ENCODE measurements at regions not wholly inside any gene's neighbourhood (a gene's known extent, or its start where the extent isn't known, plus 50 kb on each side); places are given as distances from the start of the nearest gene placed in this dataset.
A peak's percentile ranks its signal among the peaks of the same experiment; 100 is the strongest.
"Not testable (repeated sequence)": the region's sequence is repeated elsewhere in the genome, so short reads cannot be mapped to it uniquely, and the experiment has no call there.

- no peak for DNase-seq
Observed at GRCh38 chr2:59756150-59756549, 797.3 kb downstream of the BCL11A start.

GRCh38 chr2:59754011-59754735, 799.3 kb downstream of the BCL11A start:
- no peak for DNase-seq

- DNase-seq = no peak
Observed at GRCh38 chr2:59752512-59752911, 800.9 kb downstream of the BCL11A start.

DNA sequence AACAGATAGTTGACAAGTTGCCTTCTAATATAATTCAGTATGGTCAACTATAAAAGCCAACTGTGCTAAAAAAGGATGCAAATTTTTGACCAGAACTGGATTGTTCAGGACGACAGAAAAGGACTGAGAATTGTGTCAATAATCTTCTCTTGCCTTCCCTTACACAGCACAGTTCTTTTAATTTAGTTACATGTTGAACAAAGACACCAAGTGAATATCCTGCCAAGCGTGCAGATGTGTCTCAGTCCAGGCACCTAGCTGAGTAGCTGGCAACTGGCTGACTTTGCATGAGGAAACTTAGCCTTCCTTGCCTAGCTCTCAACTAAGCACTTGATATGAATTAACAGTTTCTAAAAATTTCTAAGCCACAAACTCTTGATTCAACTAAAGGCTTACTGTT, 801.4 kb downstream of the BCL11A start:
- no peak for DNase-seq

DNA sequence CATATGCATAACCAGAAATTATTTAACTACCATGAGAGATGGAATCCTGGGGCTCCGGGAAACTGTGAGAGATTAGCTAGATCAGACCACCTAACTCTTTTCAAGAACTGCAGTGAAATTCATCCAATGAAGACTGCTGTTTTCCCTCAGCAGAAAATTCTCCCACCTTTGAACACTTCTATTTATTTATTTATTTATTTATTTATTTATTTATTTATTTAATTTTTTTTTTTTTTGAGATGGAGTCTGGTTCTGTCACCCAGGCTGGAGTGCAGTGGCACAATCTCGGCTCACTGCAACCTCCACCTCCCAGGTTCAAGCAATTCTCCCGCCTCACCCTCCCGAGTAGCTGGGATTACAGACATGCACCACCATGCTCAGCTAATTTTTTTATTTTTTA, 802.2 kb downstream of the BCL11A start:
- not testable (repeated sequence) for DNase-seq

GRCh38 chr2:59746291-59746690, 807.2 kb downstream of the BCL11A start:
- DNase-seq = no peak

- no peak for DNase-seq
Observed at GRCh38 chr2:59745085-59745484, 808.4 kb downstream of the BCL11A start.

DNA sequence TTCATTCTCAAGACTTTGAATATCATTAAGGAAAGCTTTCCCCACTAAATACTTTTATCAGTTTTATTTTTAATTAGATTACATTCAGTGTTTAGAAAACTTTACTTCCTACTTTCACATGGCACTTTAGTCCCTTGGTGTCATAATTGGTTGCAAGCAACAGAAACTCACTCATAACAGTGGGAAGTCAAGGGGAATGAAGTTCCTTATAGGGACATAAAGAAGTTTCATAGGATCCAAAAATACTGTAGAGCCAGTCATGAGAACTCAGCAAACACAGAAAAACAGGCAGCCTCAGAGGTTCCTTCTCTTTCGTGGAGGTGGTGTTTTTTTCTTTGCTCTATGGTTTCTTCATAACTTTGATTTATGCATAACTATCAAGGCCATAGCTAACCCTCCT, 809.0 kb downstream of the BCL11A start:
- no peak for DNase-seq

- no peak for DNase-seq
Observed at GRCh38 chr2:59741840-59742239, 811.6 kb downstream of the BCL11A start.

DNA sequence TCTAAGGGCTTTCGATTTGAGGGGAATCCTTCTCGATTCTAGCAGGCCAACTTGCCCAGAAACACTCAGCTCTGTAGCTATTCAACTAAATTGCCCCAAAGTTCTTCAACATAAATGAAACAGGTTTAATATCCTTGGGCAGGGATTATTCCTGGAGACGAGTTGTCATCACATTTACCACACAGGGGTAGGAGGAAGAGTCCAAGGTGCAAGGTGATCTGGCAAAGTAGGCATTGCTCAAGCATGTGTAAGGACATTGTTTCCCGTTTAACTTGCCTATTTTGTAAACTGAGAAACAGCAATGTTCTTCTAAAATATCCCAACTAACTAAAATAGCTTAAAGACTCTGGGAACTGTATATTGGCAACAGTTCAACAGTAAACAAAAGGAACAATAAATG, 814.3 kb downstream of the BCL11A start:
- no peak for DNase-seq

- no peak for DNase-seq
Observed at GRCh38 chr2:59737299-59737698, 816.2 kb downstream of the BCL11A start.

- DNase-seq = no peak
Observed at GRCh38 chr2:59734743-59735142, 818.7 kb downstream of the BCL11A start.

DNA sequence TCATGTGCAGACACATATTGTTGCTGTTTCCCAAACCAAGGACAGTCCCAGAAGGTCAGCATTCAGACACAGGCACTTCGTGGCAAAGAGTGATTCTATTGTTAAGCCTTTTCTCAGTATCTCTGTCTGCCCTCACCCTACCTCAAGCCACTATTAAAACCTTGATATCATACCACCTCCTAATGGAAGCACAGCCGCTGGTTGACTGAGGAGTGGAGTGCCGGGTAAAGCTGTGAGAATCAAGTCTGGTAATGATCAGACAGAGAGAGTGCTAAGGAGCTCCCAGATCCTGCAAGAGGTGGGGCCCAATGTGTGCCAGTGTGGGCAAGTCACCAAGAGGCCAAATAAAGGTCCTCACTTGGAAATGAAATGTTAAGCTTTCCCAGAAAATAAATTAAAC, 819.5 kb downstream of the BCL11A start:
- DNase-seq = no peak

DNA sequence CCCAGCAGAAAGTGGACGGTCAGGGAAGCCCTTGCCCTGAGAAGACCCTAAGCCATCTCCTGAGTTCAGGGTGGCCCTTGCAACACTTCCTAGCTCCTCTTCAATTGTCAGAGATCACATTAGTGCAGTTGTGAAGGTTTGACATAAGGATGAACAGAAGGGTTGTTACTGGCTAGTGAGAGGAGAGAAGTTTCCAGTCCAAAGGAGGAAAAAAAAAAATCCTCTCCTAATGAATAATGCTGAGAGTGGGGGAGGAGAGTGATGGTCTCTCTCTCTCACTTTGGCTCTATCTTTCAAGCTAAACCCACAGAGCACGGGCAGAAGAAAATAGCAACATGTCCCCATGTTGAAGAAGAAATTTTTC, 819.9 kb downstream of the BCL11A start:
- DNase-seq = no peak

DNA sequence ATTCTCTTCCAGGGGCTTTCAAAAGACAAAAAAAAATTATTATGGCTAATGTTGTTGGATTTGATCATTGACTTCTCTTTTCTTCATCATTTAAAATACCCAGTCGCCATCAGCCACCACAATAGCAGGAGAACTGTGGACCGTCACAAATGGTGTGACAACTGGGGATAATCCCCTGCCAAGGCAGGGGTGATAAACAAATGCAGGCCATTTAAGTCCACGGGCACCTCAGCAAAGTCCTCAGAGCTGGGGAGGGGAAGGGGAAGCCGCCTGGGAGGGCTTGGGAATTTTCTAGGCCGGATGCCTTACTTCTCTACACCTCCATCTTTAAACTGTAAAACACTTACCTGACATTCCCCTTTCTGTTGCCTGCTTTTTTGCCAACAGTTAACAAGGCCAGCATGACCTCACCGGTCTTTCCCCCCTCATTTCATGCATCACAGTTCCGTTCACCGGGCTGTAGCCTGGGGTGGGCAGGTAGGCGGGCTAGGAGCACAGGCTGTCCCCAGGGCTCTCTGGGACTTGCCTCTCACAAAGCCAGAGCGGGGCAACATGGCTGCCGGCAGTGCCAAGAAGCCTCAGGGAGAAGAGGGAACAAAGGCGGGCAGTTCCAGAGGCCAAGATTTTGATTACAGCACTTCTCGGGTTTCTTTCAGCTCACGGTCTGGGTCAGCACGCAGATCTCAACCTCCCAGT, 820.4 kb downstream of the BCL11A start:
- no peak for DNase-seq

DNA sequence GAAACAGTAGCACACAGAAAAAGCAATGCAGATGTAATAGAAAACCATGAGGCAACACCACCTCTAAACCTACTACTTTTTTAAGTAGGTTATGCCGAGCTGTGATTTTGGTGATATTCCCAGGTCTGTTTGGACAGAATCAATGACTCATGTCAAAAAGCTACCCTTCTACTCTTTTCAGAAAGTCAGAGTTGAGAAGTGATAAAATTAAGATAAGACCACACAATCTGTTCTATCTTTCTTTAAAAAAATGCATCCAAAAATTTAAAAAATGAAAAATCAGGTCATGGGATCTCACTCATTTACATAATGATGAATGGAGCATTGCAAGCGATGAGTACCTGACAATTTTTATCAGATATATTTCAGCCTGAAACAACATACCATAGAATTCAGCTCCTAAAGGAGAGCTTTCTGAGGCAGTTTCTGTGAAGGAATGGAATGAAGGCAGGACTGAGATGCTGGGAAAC, 826.3 kb downstream of the BCL11A start:
- no peak for DNase-seq

DNA sequence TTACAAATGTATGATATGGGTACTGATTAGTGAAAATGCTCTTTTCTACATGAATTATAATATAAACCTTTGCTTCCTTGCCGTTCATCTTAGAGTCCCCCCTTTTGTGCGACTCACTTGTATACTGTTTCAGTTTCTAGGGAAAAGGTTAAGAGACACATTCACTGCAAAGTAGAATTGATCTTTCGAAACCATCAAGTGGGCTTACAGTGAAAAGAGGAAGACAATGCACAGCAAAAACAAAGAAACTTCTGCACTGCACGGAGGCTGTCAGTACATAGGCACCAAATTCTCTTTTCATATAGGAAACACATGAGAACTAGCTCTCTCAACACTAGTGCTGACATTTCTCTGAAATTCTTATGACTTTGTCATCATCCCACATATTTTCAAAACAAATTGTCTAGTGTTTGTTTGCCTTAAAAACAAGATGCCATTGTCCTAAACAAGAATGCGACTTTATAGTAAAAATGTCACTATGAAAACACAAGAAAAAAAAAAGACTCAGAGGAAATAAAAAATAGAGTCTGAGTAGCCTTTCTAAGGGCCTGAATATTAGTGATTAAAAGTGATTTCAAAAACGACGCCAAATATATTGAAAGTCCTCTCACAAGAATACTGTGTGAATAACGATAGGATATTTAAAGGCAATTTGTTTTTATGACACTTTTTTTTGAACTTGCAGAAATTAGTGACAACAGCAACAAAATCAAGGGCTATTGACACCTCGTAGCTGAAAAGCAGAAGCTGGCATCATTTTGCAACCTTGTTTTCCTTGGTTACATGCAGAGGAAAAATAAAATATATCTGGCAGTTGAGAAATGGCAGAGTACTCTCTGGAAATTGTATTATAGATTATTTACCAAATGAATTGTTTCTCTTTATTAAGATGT, 827.0 kb downstream of the BCL11A start:
- no peak for DNase-seq

DNA sequence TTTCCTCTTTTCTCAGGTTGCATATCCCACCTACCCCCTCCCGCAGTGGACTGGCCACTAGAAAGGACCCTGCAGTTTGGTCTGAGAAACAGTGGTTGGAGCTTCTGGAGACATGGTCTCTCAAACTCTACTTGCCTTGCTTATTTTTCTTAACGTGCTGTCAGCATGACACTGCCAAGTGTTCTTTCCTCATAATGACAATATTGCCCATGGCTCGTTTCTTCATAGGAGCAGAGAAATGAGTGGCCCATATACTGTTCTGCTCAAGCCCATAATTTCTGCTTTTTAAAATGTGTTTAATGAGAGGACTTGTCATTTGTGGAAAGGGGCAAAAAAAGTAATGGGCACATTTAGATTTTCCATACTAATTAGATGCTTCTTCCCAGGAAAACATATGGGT, 828.7 kb downstream of the BCL11A start:
- DNase-seq = no peak

- DNase-seq = no peak
Observed at GRCh38 chr2:59720296-59720866, 833.1 kb downstream of the BCL11A start.

DNA sequence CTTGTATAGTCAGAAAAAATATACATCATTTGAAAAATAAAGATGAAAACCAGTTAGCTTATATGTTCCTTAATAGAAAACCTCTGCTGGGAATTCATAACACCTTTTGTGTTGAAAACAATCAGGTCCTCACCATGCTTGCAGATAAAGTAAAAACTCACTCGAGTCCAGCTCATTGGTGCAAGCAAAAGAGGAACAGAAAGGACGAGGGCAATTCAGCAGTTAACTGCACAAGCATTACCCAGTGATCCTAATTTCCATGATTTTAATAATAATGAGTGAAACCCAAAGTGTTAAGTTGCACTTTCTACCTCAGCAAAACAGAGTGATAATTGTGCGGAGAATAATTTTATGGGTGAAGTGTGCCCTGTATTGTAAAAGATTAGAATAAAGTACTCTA, 839.9 kb downstream of the BCL11A start:
- no peak for DNase-seq

- no peak for DNase-seq
Observed at GRCh38 chr2:59711121-59711520, 842.3 kb downstream of the BCL11A start.

GRCh38 chr2:59706729-59707128, 846.7 kb downstream of the BCL11A start:
- peak; percentile 0 for DNase-seq

- no peak for DNase-seq
Observed at GRCh38 chr2:59703796-59704195, 849.7 kb downstream of the BCL11A start.

Data from fibroblast of skin of right quadriceps (primary cell).